ENCODE measurements at regions not wholly inside any gene's neighbourhood (a gene's known extent, or its start where the extent isn't known, plus 50 kb on each side); places are given as distances from the start of the nearest gene placed in this dataset.

- TF ChIP-seq POLR2AphosphoS5 (IDR thresholded peaks at IDR 0.05) (no peak), POLR2A (IDR thresholded peaks at IDR 0.05) (no peak), CTCF (IDR thresholded peaks at IDR 0.05) (no peak)
- no peak overlapping the region for H3K27ac ChIP-seq
- no peaks in the 10 kb centered on the region for H3K4me1 ChIP-seq (replicated peaks)
- 96% methylated on average over 2 of the region's 2 CpGs for WGBS
- DNase-seq (ENCODE audit: low spot score), result no peak
- no peaks in the 10 kb centered on the region for H3K36me3 ChIP-seq
- H3K4me3 ChIP-seq, result no peak overlapping the region
- no peaks in the 10 kb centered on the region for H3K27me3 ChIP-seq (replicated peaks; ENCODE audit: insufficient read depth)
- intact Hi-C loops (cut with DNase I), result no loop called here
- H3K9me3 ChIP-seq, result no peaks in the 10 kb centered on the region
Measured at GRCh38 chr1:201769072-201769471, 59.9 kb upstream of the IPO9 start.

- 5% methylated on average over 3 of the region's 3 CpGs for WGBS
- Histone ChIP-seq H3K27ac (no peak overlapping the region), H3K9me3 (no peaks in the 10 kb centered on the region), H3K27me3 (replicated peaks; ENCODE audit: insufficient read depth) (no peaks in the 10 kb centered on the region), H3K4me1 (replicated peaks) (peaks cover 1% of the 10 kb centered on the region), H3K36me3 (no peaks in the 10 kb centered on the region), H3K4me3 (no peak overlapping the region)
- intact Hi-C loops (cut with DNase I), result no loop called here
- no peak for DNase-seq (ENCODE audit: low spot score)
- TF ChIP-seq POLR2AphosphoS5 (IDR thresholded peaks at IDR 0.05) (no peak), CTCF (IDR thresholded peaks at IDR 0.05) (no peak), POLR2A (IDR thresholded peaks at IDR 0.05) (no peak)
Measured at GRCh38 chr1:201769966-201770365, 59.0 kb upstream of the IPO9 start.

- Histone ChIP-seq H3K4me3 (no peak overlapping the region), H3K4me1 (replicated peaks) (peaks cover 5% of the 10 kb centered on the region), H3K27ac (no peak overlapping the region), H3K27me3 (replicated peaks; ENCODE audit: insufficient read depth) (no peaks in the 10 kb centered on the region), H3K36me3 (no peaks in the 10 kb centered on the region), H3K9me3 (no peaks in the 10 kb centered on the region)
- DNase-seq (ENCODE audit: low spot score), result no peak
- no peak for TF ChIP-seq CTCF (IDR thresholded peaks at IDR 0.05)
- TF ChIP-seq POLR2A (IDR thresholded peaks at IDR 0.05), result no peak
- no peak for TF ChIP-seq POLR2AphosphoS5 (IDR thresholded peaks at IDR 0.05)
- 95% methylated on average over 2 of the region's 2 CpGs for WGBS
- intact Hi-C loops (cut with DNase I), result no loop called here
Measured at GRCh38 chr1:201771466-201771865, 57.5 kb upstream of the IPO9 start.

DNA sequence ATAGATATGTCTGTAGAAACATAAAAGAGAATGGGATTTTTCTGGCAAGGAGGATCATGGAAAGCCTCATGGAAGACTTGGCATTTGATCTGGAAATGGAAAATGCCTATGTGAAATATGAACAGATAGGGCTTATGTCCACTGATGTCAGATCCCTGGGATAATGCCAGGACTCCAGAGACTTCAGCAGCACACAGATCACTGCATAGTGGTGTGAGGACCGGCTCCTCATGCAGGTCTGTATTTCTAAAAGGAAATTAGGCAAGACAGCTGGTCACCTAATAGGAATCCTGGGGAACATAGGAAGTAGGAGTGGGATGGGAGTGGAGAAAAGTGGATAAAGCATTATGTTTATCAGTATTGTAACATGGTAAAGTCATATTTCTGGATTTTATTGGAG is 56.8 kb upstream of the IPO9 start:
- Histone ChIP-seq H3K4me3 (no peak overlapping the region), H3K4me1 (replicated peaks) (peaks cover 5% of the 10 kb centered on the region), H3K9me3 (no peaks in the 10 kb centered on the region), H3K27ac (no peak overlapping the region), H3K36me3 (no peaks in the 10 kb centered on the region), H3K27me3 (replicated peaks; ENCODE audit: insufficient read depth) (no peaks in the 10 kb centered on the region)
- DNase-seq (ENCODE audit: low spot score), result no peak
- intact Hi-C loops (cut with DNase I), result no loop called here
- WGBS, result 100% methylated on average over 1 of the region's 1 CpG
- TF ChIP-seq POLR2AphosphoS5 (IDR thresholded peaks at IDR 0.05), result no peak
- no peak for TF ChIP-seq POLR2A (IDR thresholded peaks at IDR 0.05)
- no peak for TF ChIP-seq CTCF (IDR thresholded peaks at IDR 0.05)

- no peaks in the 10 kb centered on the region for H3K27me3 ChIP-seq (replicated peaks; ENCODE audit: insufficient read depth)
- no peaks in the 10 kb centered on the region for H3K9me3 ChIP-seq
- H3K4me1 ChIP-seq (replicated peaks), result peaks cover 8% of the 10 kb centered on the region
- no peak overlapping the region for H3K27ac ChIP-seq
- no peak for DNase-seq (ENCODE audit: low spot score)
- H3K4me3 ChIP-seq, result no peak overlapping the region
- 73% methylated on average over 4 of the region's 4 CpGs for WGBS
- intact Hi-C loops (cut with DNase I), result no loop called here
- no peaks in the 10 kb centered on the region for H3K36me3 ChIP-seq
- TF ChIP-seq CTCF (IDR thresholded peaks at IDR 0.05) (no peak), POLR2A (IDR thresholded peaks at IDR 0.05) (no peak), POLR2AphosphoS5 (IDR thresholded peaks at IDR 0.05) (no peak)
Measured at GRCh38 chr1:201773764-201774163, 55.2 kb upstream of the IPO9 start.
